Uterus (tissue), 2 donors: ENCODE measurements at regions not wholly inside any gene's neighbourhood (a gene's known extent, or its start where the extent isn't known, plus 50 kb on each side); places are given as distances from the start of the nearest gene placed in this dataset.

ENCODE experiments used
- POLR2A ChIP-seq, 2 donors: fragments of 450-650 bp; IDR thresholded peaks; one replicate each; pipeline ENCODE4 v1.6.1; 2016; ENCODE audit warnings: antibody characterized with exemption in 2 of 2, mild to moderate bottlenecking in 1 of 2, moderate library complexity in 1 of 2
- TF ChIP-seq, protein P1 (sequence below), 4 experiments: fragments of 200-600 bp in 2 of 4; fragments of 450-650 bp in 2 of 4; sonication (generic) in 2 of 4; IDR thresholded peaks; one replicate each; pipeline ENCODE4 v1.5.1; 2016 to 2019; ENCODE audit warnings: antibody characterized with exemption in 4 of 4, mild to moderate bottlenecking in 2 of 4, moderate library complexity in 1 of 4

DNA sequence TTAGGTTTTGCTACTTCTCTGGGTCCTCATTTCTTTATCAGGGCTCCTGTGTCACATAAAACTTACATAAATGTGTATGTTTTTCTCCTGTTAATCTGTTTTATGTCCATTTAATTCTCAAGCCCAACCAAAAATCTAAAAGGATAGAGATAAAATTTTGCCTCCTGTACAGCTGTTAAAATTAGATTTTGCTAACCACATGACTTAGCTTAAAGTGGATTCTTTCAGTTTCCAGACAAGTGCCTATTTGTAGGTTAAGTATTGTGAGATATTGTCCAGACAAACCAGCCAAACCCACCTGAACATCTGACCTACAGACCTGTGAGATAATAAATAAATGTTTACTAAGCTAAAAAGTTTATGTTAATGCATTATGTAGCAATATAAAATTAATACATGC, 465.5 kb downstream of the SI start:
- TF ChIP-seq, protein P1, sequence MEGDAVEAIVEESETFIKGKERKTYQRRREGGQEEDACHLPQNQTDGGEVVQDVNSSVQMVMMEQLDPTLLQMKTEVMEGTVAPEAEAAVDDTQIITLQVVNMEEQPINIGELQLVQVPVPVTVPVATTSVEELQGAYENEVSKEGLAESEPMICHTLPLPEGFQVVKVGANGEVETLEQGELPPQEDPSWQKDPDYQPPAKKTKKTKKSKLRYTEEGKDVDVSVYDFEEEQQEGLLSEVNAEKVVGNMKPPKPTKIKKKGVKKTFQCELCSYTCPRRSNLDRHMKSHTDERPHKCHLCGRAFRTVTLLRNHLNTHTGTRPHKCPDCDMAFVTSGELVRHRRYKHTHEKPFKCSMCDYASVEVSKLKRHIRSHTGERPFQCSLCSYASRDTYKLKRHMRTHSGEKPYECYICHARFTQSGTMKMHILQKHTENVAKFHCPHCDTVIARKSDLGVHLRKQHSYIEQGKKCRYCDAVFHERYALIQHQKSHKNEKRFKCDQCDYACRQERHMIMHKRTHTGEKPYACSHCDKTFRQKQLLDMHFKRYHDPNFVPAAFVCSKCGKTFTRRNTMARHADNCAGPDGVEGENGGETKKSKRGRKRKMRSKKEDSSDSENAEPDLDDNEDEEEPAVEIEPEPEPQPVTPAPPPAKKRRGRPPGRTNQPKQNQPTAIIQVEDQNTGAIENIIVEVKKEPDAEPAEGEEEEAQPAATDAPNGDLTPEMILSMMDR (IDR thresholded peaks at IDR 0.05) = no peak
- TF ChIP-seq POLR2A (IDR thresholded peaks at IDR 0.05) = no peak
